Ishikawa (cell line): ENCODE measurements at regions not wholly inside any gene's neighbourhood (a gene's known extent, or its start where the extent isn't known, plus 50 kb on each side); places are given as distances from the start of the nearest gene placed in this dataset.

Experiments used
- CEBPB ChIP-seq: IDR thresholded peaks from 2 replicates; pipeline ENCODE4 v1.6.1; 2012
- CREB1 ChIP-seq: IDR thresholded peaks from 2 replicates; pipeline ENCODE4 v1.6.1; 2012; ENCODE audit warnings: low read depth
- EGR1 ChIP-seq: IDR thresholded peaks from 2 replicates; pipeline ENCODE4 v1.6.1; 2012
- EP300 ChIP-seq: IDR thresholded peaks from 2 replicates; pipeline ENCODE4 v1.6.1; 2012; ENCODE audit warnings: borderline replicate concordance
- FOXM1 ChIP-seq: IDR thresholded peaks from 2 replicates; pipeline ENCODE4 v1.6.1; 2012; ENCODE audit warnings: low read depth, borderline replicate concordance
- MAX ChIP-seq: IDR thresholded peaks from 2 replicates; pipeline ENCODE4 v1.6.1; 2012
- NFIC ChIP-seq: IDR thresholded peaks from 2 replicates; pipeline ENCODE4 v1.6.1; 2012
- RAD21 ChIP-seq: IDR thresholded peaks from 2 replicates; pipeline ENCODE4 v1.6.1; 2012; ENCODE audit warnings: low read depth
- REST ChIP-seq: IDR thresholded peaks from 2 replicates; pipeline ENCODE4 v1.6.1; 2012; ENCODE audit warnings: low read depth, mild to moderate bottlenecking
- TAF1 ChIP-seq: IDR thresholded peaks from 2 replicates; pipeline ENCODE4 v1.6.1; 2012; ENCODE audit warnings: low read depth, mild to moderate bottlenecking
- TCF12 ChIP-seq: IDR thresholded peaks from 2 replicates; pipeline ENCODE4 v1.6.1; 2012; ENCODE audit warnings: low read depth
- TEAD4 ChIP-seq: IDR thresholded peaks from 2 replicates; pipeline ENCODE4 v1.6.1; 2012
- USF1 ChIP-seq: IDR thresholded peaks from 2 replicates; pipeline ENCODE4 v1.6.1; 2012
- YY1 ChIP-seq: IDR thresholded peaks from 2 replicates; pipeline ENCODE4 v1.6.1; 2012; ENCODE audit warnings: low read depth
- ZBTB7A ChIP-seq: IDR thresholded peaks from 2 replicates; pipeline ENCODE4 v1.6.1; 2012; ENCODE audit warnings: low read depth

- no peak for TF ChIP-seq CEBPB
- no peak for TF ChIP-seq FOXM1
- TF ChIP-seq REST, result no peak
Measured at GRCh38 chr4:28007693-28008092, 1147.1 kb downstream of the STIM2 start.

- TF ChIP-seq TAF1, result no peak
- no peak for TF ChIP-seq RAD21
- TF ChIP-seq EP300, result no peak
- TF ChIP-seq MAX, result no peak
- TF ChIP-seq REST, result no peak
Measured at GRCh38 chr4:28009541-28009940, 1148.9 kb downstream of the STIM2 start.

- TF ChIP-seq RAD21 (no peak), TEAD4 (no peak), REST (no peak), CEBPB (no peak), MAX (no peak), EGR1 (no peak), NFIC (no peak), USF1 (no peak), TAF1 (no peak), ZBTB7A (no peak), EP300 (no peak), FOXM1 (no peak)
Measured at GRCh38 chr4:28010577-28011240, 1150.1 kb downstream of the STIM2 start.

- TF ChIP-seq EGR1 (no peak), CEBPB (no peak), ZBTB7A (no peak), RAD21 (no peak), TEAD4 (no peak), NFIC (no peak), REST (no peak), USF1 (no peak), EP300 (no peak), YY1 (no peak), FOXM1 (no peak), CREB1 (no peak), MAX (no peak), TCF12 (no peak), TAF1 (no peak)
Measured at GRCh38 chr4:28014469-28014868, 1153.8 kb downstream of the STIM2 start.
